ENCODE measurements at regions not wholly inside any gene's neighbourhood (a gene's known extent, or its start where the extent isn't known, plus 50 kb on each side); places are given as distances from the start of the nearest gene placed in this dataset.

- TF ChIP-seq, protein P1, sequence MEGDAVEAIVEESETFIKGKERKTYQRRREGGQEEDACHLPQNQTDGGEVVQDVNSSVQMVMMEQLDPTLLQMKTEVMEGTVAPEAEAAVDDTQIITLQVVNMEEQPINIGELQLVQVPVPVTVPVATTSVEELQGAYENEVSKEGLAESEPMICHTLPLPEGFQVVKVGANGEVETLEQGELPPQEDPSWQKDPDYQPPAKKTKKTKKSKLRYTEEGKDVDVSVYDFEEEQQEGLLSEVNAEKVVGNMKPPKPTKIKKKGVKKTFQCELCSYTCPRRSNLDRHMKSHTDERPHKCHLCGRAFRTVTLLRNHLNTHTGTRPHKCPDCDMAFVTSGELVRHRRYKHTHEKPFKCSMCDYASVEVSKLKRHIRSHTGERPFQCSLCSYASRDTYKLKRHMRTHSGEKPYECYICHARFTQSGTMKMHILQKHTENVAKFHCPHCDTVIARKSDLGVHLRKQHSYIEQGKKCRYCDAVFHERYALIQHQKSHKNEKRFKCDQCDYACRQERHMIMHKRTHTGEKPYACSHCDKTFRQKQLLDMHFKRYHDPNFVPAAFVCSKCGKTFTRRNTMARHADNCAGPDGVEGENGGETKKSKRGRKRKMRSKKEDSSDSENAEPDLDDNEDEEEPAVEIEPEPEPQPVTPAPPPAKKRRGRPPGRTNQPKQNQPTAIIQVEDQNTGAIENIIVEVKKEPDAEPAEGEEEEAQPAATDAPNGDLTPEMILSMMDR (conservative IDR thresholded peaks at IDR 0.05; ENCODE audit: low read depth, low read length): no peak
- DNase-seq (ENCODE audit: low read depth): no peak
- H3K4me3 ChIP-seq (ENCODE audit: low read depth, low read length): no peak overlapping the region
These were observed 154.3 kb upstream of the C14orf180 start for GRCh38 chr14:104425171-104425681.

- H3K4me3 ChIP-seq (ENCODE audit: low read depth, low read length): no peak overlapping the region
- no peak for DNase-seq (ENCODE audit: low read depth)
- TF ChIP-seq, protein P1 (conservative IDR thresholded peaks at IDR 0.05; ENCODE audit: low read depth, low read length): no peak
These were observed 153.6 kb upstream of the C14orf180 start for GRCh38 chr14:104425763-104426646.

DNA sequence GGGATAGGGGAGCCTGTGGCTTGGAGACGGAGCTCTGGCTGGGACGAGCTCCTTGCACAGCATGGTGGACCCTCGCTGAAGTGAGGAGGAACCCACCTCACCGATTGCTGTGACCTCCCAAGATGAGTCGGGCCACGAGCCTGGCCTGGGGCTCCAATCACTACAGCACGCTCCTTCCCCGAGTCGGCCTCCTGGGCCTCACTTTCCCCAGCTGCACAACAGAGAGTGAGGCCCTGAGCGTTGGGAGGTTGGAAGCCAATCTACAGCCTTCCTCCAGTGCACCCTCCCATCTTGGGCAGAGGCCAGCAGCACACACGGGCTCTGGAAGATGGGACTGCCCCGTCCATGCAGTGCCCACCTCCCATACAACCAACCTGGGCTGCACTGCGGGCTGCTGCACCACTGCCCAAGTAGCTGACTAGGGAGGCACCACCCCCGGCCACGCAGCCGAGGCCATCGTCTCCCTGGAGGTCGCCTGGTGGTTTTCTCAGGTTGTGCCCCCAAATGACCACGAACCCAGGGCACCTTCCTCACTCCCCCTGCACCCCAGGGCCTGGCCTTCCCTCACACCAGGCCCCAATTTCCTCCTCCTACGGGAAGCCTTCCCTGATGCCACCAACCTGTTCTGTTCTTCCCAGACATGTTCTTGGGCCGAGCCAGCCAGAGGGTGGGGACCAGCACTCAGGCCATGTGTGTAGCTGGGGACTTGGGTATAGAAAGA lies 152.3 kb upstream of the C14orf180 start:
- DNase-seq (ENCODE audit: low read depth): no peak
- TF ChIP-seq, protein P1 (conservative IDR thresholded peaks at IDR 0.05; ENCODE audit: low read depth, low read length): no peak
- no peak overlapping the region for H3K4me3 ChIP-seq (ENCODE audit: low read depth, low read length)

DNA sequence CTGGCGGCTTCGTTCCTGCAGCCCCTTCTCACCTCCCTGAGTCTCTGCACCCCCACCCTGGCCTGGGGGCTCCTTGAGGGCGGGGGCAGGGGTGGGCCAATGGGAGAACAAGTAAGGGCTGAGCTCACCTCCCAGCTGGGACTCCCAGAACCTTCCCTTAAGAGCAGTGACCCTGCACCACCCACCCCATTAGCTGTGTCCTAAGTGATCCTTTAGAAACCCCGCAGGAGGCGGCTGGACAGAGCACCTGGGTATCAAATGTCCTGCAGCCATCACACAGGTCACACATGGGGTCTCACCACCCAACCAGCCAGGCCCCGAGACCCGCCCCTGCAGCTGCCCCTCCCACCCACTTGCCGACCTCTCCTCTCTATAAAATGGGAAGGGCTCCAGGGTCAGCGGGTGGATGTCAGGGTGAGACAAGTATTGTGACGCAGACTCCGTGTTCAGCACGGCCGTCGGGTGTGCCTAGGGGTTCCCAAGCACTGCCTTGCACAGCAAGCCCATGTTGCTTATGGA lies 151.2 kb upstream of the C14orf180 start:
- DNase-seq (ENCODE audit: low read depth): no peak
- no peak overlapping the region for H3K4me3 ChIP-seq (ENCODE audit: low read depth, low read length)
- TF ChIP-seq, protein P1 (conservative IDR thresholded peaks at IDR 0.05; ENCODE audit: low read depth, low read length): no peak

DNA sequence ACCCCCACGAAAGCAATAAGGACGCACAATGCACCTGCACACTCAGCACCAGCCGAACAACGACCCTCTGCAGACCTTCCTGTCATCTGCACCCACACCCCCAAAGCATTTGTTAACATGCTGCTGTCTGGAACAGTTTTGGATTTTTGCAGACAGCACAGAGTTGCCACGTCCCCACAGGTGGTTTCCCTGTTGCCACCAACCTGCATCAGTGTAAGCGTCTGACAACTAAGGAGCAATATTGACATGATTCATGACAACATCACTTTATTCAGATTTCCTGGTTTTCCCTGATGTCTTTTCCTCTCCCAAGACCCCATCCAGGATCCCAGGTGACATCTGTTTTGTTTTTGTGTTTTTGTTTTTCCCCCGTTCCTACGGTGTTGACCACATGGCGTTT lies 150.7 kb upstream of the C14orf180 start:
- H3K4me3 ChIP-seq (ENCODE audit: low read depth, low read length): no peak overlapping the region

DNA sequence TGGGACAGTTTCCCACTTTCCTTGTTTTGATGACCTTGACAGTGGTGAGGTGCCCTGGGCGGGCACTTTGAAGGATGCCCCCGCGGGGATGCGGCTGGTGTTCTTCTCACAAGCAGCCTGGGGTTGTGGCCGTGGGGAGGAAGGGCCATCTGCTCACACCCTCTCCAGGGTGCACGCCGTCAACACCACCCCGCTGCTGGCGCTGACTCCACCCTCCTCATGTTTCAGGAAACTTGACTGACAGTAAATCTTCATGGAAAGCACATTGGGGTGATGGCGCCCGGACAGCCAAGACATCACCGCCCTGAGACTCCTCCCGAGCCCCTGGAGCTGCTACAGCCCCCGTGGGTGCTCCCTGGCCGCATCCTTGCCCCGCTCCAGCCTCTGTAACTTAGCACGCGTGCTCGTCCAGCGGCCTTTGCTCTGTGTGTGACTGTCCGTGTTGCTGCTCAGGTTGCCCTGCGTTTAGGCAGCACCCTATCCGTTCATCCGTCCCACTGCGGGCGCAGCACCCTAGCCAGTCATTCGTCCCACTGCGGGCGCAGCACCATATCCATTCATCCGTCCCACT lies 150.2 kb upstream of the C14orf180 start:
- no peak overlapping the region for H3K4me3 ChIP-seq (ENCODE audit: low read depth, low read length)
- TF ChIP-seq, protein P1 (conservative IDR thresholded peaks at IDR 0.05; ENCODE audit: low read depth, low read length): no peak
- no peak for DNase-seq (ENCODE audit: low read depth)

More for the DNA sequence above, 150.7 kb upstream of the C14orf180 start:
- DNase-seq (ENCODE audit: low read depth): no peak
- TF ChIP-seq, protein P1 (conservative IDR thresholded peaks at IDR 0.05; ENCODE audit: low read depth, low read length): no peak

Data from epithelial cell of proximal tubule (primary cell).